KBM-7 (cell line): ENCODE measurements at regions not wholly inside any gene's neighbourhood (a gene's known extent, or its start where the extent isn't known, plus 50 kb on each side); places are given as distances from the start of the nearest gene placed in this dataset.
"Not testable (repeated sequence)": the region's sequence is repeated elsewhere in the genome, so short reads cannot be mapped to it uniquely, and the experiment has no call there.

Experiments
- DNase-seq: peaks from one replicate; pipeline ENCODE4 v3.0.0-alpha.2; 2015
- in situ Hi-C: fragments of 300-500 bp; cut with MboI; formaldehyde crosslinking; loops from 2 replicates; pipeline ENCODE4 v1.14.3; 2020; ENCODE audit warnings: low sequenced_read_pairs, low pct_unique_long_range_greater_than_20kb, mixed read lengths

DNA sequence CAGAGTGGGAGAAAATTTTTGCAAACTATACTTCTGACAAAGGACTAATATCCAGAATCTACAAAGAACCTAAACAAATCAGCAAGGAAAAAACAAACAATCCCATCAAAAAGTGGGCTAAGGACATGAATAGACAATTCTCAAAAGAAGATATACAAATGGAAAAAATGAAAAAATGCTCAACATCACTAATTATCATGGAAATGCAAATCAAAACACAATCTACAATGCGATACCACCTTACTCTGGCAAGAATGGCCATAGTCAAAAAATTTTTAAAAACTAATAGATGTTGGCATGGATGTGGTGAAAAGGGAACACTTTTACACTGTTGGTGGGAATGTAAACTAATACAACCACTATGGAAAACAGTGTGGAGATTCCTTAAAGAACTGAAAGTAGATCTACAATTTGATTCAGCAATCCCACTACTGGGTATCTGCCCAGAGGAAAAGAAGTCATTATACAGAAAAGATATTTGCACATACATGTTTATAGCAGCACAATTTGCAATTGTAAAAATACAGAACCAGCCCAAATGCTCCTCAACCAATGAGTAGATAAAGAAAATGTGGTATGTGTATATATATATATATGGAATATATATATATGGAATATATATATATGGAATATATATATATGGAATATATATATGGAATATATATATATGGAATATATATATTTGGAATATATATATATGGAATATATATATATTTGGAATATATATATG is 141.2 kb upstream of the P2RY1 start:
- peak; percentile 19 for DNase-seq
- in situ Hi-C loops: not testable (repeated sequence)

DNA sequence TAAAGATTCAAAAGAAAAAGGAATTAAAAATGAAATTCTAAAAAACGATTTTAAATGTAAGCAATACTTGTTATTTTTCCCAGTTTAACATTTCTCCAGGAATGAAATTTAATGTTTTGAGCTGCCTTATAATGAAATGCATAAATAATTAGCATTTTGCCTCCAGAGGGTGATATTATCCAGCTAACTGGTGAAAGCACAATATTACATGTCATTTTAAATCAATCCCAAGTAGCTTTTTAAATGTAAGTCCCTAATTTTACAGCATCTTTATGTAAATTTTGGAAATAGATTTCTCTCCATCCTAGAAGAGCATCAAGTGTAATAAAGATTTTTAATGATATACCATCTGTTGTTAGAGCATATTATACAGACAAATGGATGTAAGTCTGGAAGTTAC is 139.1 kb upstream of the P2RY1 start:
- in situ Hi-C loops: no loop called here
- no peak for DNase-seq

DNA sequence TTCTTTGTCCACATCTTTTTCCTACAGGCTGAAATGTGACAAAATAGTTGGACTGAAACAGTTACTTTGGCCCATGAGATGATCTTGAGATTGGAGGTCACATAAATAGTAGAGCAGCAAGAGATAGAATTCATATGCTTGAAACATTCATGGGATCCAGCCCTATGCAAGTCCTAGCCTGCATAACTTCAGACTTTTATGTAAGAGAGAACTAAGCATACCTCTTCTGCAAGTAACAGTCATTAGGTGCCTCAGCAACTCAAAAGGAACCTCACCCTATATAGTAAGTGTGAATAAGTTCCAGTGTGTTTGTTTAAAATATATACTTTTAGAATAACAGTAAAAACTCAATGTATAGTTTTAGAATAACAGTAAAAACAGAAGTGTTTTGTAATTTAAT is 138.0 kb upstream of the P2RY1 start:
- in situ Hi-C loops: no loop called here
- no peak for DNase-seq

DNA sequence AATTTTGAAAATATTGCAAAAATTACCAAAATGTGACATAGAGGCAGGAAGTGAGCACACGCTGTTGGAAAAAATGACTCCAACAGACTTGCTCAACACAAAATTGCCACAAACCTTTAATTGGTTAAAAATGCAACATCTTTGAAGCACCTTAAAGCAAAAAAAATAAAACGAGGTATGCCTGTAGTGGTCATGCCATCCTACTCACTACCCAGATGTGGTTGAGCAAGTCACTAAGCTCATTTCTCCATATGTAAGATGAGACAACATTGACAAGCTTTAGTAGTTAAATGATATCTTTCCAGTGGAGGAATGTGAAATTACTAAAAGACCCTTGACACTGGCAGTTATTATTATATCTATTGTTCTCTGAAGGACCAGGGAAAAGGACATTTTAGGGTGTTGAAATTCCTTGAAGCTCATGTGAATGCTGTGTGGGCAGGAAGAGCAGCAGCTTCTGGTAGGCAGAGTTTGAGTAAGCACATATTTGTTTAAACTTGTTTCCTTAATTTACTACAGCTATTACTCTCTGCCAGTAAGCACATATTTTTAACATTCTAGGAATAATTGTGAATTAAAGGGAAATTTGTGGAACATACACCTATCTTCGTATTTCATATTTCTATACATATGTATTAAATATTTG is 131.6 kb upstream of the P2RY1 start:
- no peak for DNase-seq
- in situ Hi-C loops: no loop called here

DNA sequence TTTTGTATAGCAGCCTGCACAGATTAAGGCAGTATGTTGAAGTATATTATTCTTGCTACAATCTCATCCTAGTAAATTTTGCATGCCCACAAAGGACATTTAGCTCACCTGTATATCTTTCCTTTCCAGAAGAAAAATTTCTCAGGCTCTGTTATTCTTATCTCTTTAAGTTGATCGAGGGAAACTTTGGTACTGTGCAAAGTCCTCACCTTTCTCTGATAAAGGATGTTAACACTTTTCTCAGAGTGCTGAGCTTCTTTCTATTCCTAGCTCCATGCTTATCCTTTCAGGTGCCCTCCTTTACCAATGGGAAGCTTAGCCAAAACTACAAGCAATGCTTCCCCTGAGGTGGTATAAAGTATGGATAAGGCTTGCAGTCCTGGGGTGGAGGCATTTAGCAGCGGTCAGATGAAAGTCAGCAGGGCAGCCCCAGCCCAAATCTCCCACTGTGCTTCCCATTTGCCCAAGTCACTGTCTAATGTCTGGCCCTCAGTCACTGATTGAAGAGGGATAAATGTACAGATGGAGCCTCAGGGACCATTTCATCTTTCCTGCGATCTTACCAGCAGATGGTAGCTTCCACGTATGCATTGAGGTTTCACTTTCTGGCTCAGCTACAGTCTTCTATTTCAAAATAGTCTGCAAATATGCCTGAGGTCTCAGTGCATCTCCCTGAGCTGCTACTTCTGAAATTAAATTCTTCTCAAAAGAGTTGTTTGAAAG is 127.8 kb upstream of the P2RY1 start:
- in situ Hi-C loops: no loop called here
- DNase-seq: no peak

DNA sequence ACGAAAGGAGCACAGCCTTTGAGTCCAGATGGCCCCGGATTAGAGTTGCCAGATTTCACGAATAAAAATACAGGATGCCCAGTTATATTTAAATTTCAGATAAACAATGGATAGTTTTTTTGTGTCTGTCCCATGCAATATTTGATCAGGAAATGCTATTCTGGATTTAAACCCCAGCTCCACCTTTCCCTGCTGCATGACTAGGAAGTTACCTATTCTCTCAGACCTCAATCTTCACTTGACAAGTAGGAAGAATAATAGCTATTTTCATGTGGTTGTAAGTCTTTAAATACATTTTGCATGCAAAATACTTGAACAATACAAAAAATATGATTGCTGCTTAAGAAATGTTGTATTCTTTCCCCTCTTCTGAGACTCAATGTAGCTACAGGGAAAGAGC is 125.3 kb upstream of the P2RY1 start:
- DNase-seq: no peak
- in situ Hi-C loops: no loop called here

DNA sequence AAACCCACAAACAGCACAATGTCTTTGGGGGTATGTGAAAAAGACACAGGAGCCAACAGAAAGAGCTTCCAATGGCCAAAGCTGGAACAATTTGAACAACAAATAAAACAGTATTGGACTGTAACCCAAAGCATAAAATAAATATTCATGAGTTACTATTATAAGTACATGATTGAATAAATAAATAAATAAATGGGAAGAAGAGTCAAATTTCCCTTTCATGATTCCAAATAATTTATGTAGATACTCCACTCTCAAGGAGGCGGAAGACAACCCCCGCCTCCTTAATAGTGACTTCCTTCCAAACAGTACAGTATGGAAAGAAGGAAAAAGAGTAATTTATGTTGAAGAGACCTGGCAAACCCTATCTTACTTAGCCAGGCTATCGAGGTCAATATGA is 124.4 kb upstream of the P2RY1 start:
- no peak for DNase-seq

DNA sequence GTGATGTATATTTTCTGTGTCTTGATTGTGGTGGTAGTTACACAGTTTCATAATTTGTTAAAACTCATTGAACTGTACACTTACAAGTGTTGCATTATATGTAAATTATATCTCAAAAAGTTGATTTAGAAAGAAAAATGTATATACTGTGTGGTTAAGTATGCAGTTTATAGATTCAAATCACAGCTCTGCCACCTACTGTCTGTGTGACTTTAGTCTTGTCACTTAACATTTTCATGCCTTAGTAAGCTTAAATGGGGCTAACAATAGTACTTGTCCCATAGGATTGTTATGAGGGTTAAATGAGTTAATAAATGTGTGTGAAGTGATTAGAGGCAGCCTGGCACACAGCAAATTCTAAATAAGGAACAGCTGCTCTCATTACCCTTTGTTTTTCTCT is 120.9 kb upstream of the P2RY1 start:
- in situ Hi-C loops: no loop called here
- DNase-seq: no peak

More for the DNA sequence above, 124.4 kb upstream of the P2RY1 start:
- in situ Hi-C loops: no loop called here

DNA sequence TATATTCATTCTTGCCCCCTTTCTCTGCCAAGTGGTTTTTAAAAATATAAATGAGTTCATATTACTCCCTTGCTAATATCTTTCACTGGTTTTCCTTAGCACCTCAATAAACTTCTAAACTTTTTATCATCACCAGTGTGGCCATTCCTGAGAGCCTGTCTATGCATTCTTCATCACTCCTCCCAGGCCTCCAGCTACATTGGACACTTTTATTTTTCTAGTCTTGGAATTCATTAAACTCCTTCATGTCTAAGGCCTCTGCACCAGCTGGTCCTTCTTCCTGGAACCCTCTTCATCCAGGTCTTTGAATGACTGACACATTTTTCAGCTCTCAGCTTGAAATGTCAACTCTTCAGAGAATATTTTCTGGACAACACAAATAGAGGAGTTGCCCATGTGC is 120.4 kb upstream of the P2RY1 start:
- in situ Hi-C loops: no loop called here
- no peak for DNase-seq

DNA sequence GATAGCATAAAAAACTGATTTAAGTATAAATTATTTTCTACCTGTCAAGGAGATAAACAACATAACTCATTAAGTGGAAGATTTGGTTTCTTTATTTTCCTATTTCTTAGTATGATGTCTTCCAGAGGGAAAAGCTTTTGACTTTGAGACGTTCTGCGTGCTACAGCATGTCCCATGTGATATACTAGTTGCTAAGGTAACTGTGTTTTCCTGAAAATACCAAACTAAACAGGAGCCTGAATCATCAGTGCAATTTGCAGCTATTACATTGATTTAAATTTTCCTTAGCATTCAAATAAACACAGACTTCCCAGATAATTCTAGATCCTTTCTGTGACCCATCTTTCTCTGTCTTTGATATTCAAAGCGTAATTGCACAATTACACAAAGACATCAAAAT is 117.7 kb upstream of the P2RY1 start:
- DNase-seq: no peak
- in situ Hi-C loops: no loop called here

DNA sequence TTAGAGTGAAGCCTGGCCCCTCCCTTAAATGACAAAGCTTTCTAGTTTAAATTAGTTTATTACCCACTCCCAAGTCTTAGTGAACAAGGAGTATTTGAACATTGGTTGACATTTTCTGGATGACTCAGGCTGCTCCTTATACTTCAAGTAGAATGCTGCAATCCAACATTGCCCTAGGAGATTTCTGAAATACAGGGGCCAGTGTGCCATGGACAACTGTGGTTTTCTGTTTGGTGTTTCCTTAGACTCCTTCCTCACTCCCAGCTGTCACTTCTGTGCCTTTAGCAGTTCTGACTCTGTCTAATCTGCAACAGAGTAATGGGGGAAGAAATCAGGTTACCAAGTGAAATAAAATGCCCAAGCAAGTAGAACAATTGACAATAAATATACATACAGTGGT is 116.1 kb upstream of the P2RY1 start:
- in situ Hi-C loops: no loop called here
- DNase-seq: peak; percentile 7

DNA sequence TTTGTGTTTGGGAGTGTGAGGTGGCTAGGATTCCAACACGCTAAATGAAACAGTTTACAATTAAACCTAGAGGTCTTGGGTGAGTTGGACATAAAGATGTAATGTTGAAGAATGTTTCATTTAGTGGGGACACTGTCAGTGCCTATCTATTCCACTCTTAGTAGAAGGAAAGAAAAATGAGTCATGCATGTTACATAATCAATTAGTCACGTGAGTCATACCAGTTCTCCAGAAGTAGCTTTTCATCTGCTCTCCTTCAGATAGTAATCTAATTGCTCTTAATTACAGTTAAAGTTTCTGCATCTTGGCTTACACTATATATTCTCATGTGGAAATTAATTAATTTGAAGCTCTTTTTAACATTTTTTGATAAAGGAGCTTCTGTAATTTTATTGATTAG is 115.7 kb upstream of the P2RY1 start:
- in situ Hi-C loops: no loop called here
- DNase-seq: peak; percentile 18

DNA sequence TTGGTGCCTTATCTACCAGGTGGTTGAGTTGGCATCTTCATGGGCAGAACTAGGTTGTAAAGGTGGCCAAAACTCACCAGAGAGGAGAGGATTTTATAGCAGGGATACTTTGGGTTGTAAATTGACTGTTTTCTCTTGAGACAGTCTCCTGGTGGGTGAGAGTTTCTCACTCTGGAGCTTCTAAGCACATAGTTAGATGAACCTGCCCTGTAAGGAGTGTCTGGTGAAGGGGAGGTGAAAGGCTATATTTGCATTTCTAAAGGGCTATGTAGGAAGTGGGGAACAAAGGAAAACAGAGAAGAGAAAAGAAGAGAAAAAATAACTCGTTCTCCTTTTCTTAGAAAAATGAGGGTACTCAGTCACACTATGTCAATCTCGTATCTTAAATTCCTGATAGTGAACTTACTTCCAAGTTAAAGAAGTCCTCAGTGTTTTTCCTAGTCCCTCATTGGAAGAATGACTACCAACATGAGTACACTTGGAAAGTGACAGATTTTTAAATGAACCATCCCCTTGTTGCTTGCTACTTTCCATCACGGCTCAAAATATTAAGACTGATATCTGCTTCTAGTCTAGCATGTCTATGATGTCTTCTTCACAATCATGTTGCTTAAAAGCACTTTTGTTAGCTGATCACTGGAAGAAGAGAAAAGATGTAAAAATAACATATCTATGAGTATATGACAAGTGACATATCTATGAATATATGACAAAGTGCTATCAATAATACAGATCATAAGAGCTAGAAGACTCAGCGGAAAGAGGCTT is 113.8 kb upstream of the P2RY1 start:
- in situ Hi-C loops: no loop called here

DNA sequence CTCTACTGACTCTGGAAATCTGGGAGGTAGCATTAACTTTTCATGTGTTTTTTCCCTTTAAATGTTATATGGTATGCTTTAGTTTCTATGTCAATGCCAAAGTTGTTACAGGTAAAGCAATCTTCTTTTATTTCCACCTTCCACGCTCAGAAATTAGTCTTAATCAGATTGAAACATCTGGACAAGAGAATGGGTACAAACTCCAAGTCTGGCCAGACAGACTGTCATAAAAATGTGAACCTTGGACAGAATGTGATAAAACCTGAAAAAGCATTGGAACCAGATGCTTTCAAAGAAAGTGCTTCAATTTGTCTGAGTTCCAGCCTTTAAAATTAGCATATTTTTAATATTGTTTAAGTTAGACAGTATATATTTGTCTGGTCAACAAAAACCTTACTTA is 110.7 kb upstream of the P2RY1 start:
- in situ Hi-C loops: no loop called here
- no peak for DNase-seq

More for the DNA sequence above, 113.8 kb upstream of the P2RY1 start:
- no peak for DNase-seq

DNA sequence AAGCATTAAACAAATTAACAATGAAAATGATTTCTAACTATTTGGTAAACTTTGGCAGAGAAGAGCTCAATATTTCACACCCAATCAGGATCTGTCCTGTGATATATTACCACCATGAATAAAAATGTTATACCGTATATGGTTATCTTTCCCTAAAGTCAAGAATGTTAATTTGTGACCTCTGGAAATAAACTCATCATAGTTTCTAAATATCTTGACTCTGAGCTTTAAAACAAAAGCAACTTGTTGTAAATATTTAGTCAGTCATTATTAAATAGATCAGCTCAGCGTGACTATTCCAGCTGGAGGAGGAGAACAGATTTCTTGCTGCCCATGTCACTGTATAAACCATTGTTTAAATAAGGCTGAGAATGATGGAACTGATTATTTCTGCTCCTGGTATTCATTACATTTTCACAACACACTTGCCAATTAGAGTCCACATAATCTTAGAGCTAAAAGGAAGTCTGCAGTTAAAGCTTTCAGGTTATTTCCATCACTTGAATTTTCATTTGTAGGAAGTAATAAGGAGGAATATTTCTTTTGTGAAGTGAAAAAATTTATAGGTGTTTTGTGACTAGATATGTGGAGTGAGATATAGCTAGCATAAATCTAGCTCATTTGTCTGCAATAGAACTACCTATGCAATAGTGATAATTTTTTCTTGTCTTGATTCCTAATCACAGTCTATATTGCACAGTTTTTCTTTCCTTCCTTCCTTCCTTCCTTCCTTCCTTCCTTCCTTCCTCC is 106.5 kb upstream of the P2RY1 start:
- no peak for DNase-seq

DNA sequence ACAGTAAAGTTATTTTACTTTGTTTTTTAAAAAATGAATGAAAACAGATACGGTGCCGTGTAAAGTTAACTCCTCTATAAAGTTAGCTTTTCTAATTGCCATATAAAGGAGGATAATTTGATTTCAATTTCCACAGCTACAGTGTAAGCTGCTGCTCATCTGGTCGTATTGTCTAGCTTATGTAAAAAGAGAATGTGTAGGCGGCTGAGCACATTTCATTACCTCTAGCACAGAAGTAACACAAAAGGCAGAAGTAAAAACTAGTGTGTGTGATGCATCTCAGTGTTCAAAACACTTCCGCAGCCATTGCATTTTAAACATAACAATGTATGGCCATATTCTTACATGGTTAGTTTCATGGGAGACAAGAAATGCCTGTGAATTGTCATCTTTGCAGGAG is 105.0 kb upstream of the P2RY1 start:
- DNase-seq: no peak
- in situ Hi-C loops: no loop called here

More for the DNA sequence above, 106.5 kb upstream of the P2RY1 start:
- in situ Hi-C loops: no loop called here

DNA sequence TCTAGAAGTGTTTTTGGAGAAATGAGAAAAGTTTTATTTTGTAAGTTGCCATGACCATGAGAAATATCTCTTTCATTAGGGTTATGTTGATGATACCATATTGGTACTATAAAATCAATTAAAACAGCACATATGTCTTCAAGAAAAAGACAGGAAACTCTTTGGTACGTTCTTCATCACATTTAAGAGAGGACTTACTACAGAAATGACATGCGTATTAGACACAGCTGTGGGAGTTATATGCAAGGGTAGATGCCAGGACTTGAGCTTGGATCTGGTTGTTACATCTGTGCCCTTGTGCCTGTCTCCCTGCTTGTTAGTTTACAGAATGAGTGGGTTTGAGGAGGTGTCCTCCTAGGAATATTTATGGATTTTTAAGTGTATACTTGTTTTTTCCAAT is 103.4 kb upstream of the P2RY1 start:
- in situ Hi-C loops: no loop called here
- DNase-seq: no peak

DNA sequence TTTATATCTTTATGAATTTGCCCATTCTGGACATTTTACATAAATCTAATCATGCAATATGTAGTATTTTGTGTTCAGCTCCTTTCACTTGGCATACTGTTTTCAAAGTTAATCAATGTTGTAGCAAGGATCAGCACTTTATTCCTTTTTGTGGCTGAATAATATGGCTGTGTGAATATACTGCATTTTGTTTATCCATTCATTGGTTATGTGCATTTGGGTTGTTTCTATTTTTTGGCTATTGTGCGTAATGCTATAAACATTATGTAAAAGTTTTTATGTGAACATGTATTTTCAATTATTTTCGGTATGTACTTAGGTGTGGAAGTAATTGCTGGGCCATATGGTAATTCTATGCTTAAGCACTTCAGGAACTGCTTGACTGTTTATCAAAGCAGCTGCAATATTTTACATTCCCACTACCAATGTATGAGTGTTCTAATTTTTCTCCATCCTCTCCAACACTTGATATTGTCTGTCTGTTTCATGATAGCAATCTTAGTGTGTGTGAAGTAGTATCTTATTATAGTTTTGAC is 101.3 kb upstream of the P2RY1 start:
- DNase-seq: no peak
- in situ Hi-C loops: no loop called here
